T1000 (cell line): ENCODE measurements at regions not wholly inside any gene's neighbourhood (a gene's known extent, or its start where the extent isn't known, plus 50 kb on each side); places are given as distances from the start of the nearest gene placed in this dataset.
"Not testable (repeated sequence)": the region's sequence is repeated elsewhere in the genome, so short reads cannot be mapped to it uniquely, and the experiment has no call there.

Source experiments
- DNase-seq: peaks from one replicate; lab custom pipeline; 2025; ENCODE audit warnings: mixed read lengths; lab: John Stamatoyannopoulos, UW

DNA sequence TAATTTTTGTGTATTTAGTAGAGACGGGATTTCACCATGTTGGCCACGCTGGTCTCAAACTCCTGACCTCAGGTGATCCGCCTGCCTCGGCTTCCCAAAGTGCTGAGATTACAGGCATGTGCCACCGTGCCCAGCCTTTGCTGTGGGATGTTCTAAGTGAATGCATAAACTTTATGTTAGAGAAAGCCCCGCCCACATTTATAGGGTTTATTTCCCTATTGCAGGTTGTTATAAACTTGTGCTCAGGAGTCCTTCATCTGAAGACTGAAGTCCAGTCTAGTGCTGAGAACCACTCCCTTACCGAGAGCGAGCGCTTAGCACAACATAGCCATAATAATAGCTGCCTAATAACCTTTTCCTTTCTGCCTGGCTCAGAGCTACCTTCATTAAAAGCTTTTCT is 75.4 kb upstream of the ZNF217 start:
- no peak for DNase-seq

DNA sequence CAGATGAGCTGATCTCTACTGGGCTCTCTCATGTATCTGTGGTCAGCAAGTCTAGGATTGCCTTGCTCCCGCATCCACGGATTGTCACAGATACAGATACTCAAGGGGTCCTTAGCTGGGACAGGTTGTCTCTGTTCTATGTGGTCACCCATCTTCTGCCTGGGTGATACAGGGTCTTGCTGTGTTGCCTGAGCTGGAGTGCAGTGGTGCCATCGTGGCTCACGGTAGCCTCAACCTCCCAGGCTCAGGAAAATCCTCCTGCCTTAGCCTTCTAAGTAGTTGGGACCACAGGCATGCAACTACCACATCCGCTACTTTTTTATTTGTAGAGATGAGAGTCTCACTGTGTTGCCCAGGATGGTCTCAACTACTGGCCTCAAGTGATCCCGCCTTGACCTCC is 72.5 kb upstream of the ZNF217 start:
- DNase-seq: no peak

DNA sequence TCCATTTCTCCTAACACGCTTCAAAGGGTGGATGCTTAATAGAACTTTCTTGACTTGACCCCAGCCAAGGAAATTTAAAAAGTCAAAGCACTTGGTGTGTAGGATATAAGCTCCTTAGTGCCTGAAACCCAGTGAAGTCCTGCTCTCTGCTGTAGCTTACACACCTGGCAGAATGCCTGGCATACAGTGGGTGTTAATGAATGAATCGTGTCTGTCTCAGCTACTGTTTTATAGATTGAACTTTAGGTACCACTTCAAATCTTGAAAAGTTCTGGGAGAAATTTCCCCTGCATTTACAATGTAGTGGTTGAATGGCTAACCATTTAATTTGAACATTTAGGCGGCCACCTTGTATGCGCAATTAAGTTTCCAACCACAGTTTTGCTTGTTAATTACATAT is 70.5 kb upstream of the ZNF217 start:
- DNase-seq: no peak

DNA sequence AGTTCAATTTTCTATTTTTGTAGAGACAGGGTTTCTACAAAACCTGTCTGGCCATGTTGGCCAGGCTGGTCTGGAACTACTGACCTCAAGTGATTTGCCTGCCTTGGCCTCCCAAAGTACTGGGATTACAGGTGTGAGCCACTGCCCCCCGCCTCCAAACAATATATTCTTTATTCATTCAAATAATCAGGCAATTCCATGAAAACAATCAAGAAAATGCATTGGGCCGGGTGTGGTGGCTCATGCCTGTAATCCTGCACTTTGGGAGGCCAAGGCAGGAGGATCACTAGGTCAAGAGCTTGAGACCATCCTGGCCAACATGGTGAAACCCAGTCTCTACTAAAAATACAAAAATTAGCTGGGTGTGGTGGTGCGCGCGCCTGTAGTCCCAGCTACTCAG is 69.9 kb upstream of the ZNF217 start:
- not testable (repeated sequence) for DNase-seq

DNA sequence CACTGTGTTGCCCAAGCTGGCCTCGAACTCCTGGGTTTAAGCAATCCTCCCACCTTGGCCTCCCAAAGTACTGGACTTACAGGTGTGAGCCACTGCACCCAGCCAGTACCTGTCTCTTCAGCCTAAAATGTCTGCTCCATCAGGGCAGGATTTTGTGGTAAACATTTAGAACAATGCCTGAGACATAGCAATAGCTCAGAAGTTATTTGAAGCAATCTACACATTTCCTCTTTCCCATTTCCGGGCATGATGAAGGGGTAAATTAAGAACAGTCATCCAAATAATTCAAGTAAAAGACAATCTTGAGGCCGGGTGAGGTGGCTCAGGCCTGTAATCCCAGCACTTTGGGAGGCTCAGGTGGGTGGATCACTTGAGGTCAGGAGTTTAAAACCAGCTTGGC is 69.0 kb upstream of the ZNF217 start:
- no peak for DNase-seq

DNA sequence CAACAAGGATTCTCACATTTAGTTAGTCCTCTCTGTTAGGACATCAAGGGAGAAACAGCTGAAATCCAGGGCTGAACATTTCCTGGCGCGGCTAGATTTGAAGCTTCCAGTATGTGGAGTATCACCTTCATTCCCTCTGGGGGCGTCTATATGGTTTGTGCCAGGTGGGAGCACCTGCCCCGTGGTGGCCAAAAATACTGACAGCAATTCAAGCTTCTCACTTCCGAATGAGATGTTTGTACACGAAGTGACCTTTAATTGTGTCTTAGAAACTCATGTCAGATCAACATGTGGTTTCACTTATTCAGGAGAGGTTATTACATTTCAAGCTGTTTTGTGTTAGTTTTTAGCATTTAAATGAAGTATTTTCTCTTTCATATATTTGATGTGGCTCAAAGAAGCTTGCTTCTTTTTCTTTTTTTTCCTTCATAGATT is 67.3 kb upstream of the ZNF217 start:
- DNase-seq: no peak

DNA sequence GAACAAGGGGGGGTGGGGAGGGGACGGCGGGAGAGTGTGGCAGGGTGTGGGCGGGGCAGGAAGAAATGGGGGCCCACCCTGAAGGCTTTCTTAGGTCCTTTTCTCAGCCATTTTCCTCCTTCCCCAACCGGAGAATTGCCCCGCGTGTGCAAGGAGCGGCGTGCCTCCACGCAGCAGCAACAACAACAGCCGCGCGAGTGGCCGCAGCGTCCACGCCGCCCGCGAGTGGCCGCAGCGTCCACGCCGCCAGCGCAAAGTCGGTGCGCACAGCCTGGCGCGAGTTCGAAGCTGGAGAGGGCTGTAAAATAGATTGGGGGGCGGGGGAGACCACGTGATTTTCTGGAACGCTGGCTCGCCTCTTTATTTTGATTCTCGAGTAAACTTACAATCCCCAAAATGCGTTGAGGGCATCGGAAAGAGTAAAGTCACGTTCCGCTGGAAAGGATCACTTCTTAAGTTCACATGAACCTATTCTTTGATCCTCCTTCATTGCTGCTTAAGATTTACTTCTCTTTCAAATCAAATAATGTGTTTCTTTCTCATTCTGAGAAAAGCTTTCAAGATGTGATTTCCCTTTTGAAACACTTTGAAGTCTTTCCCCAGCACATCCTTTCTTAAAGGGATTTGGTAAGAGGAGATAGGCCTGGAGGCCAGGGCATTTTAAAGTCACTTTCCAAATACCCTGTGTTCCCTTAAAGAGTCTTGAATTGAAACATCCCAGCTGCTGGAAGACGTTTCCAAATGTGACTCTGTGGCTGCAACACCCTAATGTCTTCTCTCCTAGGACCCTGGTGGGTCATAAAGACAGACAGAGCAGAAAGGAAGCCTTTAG is 66.7 kb upstream of the ZNF217 start:
- no peak for DNase-seq

DNA sequence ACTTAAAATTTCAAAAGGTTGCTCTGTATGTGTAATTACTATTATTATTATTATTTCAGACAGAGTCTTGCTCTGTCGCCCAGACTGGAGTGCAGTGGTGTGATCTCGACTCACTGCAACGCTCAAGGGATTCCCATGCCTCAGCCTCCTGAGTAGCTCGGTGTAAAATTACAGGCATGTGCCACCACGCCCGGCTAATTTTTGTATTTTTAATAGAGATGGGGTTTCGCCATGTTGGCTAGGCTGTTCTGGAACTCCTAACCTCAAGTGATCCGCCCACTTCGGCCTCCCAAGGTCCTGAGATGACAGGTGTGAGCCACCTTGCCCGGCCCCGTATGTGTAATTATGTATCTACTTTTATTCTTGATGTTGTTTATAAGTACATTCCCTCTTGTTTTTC is 65.3 kb upstream of the ZNF217 start:
- no peak for DNase-seq

DNA sequence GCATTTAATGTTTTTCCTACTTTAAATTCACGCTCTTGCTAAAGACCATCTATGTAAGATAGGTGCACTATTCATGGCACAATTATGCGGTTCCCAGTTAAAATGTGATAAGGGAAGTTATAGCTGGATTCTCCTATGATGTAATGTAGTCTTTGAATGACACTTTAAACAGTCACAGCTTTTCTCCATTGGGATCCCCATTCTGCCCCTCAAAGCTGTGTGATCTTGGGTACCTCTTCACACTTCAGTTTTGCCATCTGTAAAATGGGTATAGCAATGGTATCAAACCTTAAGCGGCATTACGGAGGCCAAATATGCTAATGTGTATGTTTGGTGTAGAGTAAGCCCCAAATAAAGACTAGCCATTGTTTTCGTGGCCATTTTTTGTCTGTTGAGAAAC is 64.7 kb upstream of the ZNF217 start:
- DNase-seq: no peak

DNA sequence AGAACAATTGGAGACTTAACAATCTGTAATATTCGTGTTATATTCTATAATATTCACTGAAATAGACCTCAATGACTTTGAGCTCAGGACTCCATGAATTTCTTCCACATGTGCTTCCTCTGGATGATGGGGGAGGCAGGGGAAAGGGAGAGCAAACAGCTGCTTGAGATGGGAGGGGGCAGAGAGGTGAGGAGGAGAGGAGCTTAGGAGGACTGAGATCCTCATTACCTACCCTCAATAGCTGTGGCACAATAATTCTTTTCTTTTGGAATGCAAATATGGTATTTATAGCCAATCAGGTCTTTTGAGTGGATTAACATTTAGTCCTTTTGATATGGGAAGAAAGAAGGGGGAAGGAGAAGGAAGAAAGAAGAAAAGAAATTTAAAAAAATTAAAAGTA is 64.1 kb upstream of the ZNF217 start:
- DNase-seq: no peak

DNA sequence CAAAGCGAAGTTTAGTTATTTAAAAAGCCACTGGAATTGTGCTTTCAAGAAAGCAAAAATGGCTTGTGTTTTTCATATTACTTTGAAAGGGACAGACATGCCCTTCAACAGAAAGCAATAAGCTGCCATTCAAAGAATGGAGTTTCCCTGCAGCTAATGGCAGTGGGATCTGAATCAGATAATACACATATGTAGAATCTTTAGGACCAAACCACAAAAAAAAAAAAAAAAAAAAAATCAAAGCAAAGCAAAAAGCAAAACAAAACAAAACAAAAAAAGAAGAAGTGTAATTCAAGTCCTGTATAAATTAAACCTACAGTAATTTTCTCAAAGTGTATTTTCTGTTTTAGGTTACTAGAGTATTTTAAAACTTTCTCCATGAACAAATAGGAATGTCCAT is 63.6 kb upstream of the ZNF217 start:
- no peak for DNase-seq

DNA sequence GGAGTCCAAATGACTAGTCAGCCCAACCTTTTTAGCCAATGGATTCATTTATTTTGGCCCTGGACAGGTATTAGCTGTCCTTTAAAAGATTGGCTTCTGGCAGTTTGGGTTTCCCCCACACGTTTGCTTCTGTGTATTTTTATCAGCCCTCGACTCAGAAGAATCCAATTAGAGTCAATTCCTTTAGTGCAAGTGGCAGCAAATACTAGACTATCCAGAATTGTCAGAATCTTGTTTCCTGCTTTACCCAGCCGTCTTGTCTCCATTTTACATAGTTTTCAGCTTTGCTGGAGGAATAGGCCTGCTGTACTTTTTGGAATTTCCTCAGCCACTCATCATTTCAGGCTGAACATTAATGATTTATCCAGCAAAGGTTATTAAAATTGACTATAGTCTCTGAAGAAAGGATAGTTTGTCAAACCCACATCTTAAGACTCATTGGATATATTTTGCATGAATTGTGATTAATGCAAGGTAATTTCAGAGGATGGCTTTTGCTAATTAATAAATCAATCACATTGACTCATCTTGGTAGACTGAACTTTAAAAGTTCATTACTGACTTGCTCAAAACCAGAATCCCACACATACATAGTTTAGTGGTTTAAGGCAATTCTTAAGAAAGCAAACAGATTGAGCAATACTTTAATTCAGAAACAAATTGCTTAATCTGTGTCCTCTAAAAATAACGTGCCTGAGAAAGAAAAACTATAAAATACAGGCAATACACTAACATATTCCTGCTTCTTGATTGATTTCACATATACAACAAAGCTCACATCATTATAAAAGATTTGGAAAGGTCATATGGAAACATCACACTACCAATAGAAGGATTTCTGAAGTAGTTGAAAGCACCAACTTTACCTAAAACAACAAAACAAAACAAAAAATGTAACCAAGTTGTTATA is 62.9 kb upstream of the ZNF217 start:
- DNase-seq: no peak

DNA sequence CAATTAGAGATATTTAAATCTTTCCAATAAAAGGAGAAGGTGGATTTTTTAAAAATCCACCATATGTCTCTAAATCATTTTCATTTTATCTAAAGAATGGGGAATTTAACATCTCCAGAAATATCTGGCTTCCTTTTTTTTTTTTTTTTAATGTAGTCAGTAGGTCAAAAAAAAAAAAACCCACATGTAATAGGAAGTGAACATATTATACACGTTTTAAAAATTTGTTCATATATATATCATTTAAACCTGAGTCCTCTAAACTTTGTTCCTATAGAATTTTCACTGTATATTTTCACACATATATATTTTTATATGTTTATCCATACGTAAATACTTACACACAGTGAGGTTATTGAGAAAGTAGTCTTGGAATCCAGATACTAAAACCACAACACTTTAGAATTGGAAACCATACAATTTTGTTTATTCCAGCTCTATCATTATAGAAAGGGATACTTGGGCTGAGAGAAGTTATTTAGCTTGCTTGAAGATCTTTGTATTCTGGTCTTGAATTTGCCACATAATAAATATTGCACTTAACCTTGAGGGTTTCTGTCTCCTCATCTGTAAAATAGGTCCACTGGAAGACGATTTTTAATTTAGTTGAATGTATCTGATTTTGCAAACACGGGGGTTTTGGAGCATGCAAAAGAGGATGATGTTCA is 62.1 kb upstream of the ZNF217 start:
- DNase-seq: no peak

DNA sequence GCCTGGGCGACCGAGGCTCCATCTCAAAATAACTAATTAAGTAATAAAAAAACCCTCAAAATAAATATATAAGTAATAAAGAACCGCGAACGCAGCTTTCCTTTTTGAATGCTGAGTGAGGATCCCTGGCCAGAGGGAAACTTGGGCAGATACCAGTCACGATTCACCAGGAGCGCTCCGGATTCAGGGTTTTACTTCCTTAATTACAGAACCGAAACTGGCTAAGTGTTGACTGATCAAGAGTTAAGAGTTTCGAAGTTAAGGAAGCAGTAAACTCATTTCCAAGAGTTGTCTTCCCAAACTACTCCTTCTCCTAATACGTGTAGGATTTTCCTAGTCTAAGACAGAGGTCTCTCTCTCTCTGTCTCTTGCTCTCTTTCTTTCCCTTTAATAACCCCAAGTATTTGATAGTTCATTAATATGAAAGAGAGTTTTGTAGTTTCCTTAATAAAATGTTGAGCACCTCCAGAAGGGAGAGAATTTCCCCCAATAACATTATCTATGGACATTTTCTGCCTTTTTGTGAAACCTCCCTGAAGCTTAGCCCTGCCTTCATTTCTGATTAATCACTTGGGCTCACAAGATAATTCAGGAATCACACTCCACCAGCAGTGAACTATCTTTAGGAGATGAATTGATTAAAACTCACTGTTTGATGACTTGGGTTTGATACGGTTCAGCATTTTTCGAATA is 61.4 kb upstream of the ZNF217 start:
- DNase-seq: no peak

DNA sequence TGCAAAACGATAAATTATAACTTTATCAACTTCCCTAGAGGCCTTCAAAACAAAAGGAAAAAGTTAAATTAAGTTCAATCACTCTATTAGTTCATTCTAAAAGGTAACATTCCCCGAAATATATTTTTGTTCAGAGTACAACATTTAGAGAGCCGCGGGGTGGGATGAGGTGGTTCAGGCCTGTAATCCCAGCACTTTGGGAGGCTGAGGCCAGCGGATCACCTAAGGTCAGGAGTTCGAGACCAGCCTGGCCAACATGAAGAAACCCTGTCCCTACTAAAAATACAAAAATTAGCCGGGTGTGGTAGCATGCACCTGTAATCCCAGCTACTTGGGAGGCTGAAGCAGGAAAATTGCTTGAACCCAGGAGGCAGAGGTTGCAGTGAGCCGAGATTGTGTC is 60.9 kb upstream of the ZNF217 start:
- not testable (repeated sequence) for DNase-seq

DNA sequence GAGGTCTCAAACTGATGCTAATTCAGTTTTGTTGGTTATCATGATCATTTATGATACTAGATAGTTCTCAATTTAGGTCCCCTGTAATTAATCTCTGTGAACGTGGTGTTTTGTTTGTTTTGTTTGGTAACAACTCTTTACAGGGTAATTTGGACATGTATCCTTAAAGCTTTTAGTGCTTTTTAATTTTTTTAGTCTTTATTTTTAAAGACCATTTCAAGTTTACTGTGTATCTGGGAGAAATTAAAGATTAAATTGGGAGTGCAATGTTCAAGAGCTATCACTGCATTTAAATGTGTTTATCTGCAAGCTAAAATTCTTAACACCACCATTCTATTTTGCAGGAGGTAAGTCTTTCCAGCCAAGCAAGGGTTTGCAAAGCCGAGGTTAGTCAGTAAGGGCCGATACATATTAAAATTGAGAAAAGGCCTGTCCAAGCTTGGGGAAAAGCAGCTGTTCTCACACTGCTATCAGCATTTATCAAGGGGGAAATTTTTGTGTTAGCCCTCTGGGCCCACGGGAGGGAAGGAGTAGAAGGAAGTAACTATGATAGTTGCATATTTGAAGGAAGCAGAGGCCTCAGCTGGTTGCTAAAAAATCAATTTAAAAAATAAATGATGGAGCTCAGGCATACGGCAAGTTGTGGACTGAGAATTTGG is 59.3 kb upstream of the ZNF217 start:
- no peak for DNase-seq

DNA sequence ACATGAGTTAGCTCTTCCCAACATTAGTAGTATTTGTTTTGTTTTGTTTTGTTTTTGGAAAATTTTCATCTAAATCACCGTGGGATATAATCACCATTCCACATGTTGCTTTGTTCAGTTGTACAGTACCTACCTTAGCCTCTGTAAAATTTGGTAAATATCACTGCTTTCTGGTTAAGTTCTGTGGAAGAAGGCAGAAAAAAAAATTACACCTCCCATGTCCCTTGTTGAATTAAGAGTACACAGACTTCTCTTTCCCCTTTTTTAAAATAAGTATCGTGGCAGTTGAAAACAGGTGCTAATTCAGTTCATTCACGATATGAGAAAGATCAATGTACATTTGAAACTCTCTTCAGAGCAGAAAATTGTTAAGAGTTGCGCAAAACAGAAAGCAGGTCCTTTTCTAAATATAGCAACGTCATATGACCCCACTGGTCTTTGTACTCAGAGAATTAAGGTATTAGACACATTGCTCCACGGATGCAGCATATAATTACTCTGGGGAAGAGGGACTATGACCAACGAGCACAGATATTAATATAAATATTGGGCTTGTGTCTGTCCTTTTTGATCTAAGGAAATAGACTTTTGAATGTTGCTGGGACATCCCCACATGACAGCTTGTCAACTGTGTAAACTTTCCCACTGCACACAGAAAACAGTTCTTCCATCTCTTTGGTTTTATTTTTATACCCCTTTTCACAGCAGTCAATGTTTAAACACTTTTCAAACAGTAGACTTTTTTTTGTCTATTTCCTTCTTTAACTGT is 58.6 kb upstream of the ZNF217 start:
- no peak for DNase-seq

DNA sequence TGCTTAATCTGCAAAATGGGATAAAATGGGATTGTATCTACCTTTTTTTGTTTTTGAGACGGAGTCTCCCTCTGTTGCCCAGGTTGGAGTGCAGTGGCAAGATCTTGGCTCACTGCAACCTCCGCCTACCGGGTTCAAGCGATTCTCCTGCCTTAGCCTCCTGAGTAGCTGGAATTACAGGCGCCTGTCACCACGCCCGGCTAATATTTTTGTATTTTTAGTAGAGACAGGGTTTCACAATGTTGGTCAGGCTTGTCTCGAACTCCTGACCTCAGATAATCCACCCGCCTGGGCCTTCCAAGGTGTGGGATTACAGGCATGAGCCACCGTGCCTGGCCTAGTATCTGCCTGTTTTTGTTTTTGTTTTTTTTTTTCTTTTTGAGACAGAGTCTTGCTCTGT is 55.9 kb upstream of the ZNF217 start:
- not testable (repeated sequence) for DNase-seq

DNA sequence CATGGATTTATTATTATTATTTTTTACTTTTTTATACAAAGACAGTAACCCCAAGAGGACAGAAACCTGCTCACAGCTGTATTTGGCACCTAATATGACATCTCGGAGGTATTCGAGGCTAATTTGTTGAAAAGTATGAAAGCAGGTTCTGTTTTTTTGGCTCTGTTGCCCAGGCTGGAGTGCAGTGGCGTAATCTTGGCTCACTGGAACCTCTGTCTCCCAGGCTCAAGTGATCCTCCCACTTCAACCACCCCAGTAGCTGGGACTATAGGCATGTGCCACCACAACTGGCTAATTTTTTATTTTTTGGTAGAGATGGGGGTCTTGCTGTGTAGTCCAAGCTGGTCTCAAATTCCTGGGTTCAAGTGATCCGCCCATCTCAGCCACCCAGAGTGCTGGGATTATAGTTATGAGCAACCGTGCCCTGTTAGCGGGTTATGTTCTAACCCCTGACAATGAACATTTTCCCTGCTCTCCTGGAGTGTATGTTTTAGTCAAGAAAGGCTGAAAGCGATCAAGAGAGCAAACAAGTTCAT is 53.7 kb upstream of the ZNF217 start:
- no peak for DNase-seq

DNA sequence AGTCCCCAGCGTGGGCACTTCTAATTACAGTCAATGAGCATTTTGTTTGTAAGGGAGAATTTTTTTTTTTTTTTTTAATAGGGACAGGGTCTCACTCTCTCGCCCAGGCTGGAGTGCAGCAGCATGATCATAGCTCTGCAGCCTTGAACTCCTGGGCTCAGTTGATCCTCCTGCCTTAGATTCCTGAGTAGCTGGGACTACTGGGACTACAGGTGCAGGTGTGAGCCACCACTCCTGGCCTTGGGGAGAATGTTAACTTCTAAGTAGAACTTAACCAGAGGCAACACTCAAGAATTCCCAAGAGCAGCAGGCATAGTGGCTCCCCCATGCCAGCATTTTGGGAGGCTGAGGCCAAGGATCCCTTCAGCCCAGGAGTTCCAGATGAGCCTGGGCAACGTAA is 52.9 kb upstream of the ZNF217 start:
- DNase-seq: no peak

DNA sequence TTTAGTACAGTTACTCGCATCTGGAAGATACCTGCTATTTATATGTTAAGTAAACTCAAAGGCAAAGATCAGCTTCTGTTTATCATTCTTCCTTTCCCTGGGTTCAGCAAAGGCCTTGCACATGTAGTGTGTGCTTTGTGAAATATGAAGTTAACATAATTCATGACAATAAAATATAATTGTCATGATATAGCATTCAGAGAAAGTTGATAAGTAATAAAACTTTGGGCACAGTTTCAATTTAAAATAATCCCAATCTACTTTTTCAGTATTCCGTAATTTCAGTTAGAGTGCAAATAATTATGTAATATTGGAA is 51.9 kb upstream of the ZNF217 start:
- DNase-seq: no peak
